GM10248 (cell line): ENCODE measurements at regions not wholly inside any gene's neighbourhood (a gene's known extent, or its start where the extent isn't known, plus 50 kb on each side); places are given as distances from the start of the nearest gene placed in this dataset.

Experiments used
- CTCF ChIA-PET: fragments of 300-600 bp; sonication (Branson Sonifier 250); formaldehyde crosslinking; extraction: SDS; loops from one replicate; lab custom pipeline; 2021; ENCODE audit warnings: antibody characterized with exemption; lab: Yijun Ruan, JAX
- POLR2A ChIA-PET: fragments of 350-650 bp; sonication (Branson Sonifier 250); formaldehyde crosslinking; extraction: SDS; loops from one replicate; lab custom pipeline; 2020; ENCODE audit warnings: antibody characterized with exemption; lab: Yijun Ruan, JAX
- DNase-seq: peaks from one replicate; pipeline ENCODE4 v3.0.0; 2012; ENCODE audit errors: extremely low spot score
- TF ChIP-seq, protein P1 (sequence below): IDR thresholded peaks from 2 replicates; pipeline ENCODE4 v1.5.1; 2012; ENCODE audit warnings: mild to moderate bottlenecking, low read depth; ENCODE audit errors: extremely low read depth, missing control alignments, control extremely low read depth

DNA sequence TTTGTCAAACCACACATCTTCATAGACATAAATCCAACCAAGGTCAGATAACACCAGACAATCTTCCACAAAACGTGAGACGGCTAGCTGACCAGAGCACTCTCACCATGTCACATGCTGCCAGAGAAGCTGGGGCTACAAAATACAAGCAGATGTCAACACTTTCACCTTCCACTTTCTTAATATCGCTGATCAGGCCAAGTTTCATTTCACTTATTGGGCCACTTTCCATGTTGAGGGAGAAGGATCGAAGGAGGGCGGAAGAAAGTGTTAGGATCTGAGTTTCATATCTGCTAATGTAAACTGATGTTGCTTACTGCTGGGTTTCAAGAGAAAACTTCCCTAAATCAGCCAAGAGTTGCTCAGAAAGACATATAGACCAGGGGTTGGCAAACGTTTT lies 177.0 kb upstream of the PRDM1 start:
- TF ChIP-seq, protein P1, sequence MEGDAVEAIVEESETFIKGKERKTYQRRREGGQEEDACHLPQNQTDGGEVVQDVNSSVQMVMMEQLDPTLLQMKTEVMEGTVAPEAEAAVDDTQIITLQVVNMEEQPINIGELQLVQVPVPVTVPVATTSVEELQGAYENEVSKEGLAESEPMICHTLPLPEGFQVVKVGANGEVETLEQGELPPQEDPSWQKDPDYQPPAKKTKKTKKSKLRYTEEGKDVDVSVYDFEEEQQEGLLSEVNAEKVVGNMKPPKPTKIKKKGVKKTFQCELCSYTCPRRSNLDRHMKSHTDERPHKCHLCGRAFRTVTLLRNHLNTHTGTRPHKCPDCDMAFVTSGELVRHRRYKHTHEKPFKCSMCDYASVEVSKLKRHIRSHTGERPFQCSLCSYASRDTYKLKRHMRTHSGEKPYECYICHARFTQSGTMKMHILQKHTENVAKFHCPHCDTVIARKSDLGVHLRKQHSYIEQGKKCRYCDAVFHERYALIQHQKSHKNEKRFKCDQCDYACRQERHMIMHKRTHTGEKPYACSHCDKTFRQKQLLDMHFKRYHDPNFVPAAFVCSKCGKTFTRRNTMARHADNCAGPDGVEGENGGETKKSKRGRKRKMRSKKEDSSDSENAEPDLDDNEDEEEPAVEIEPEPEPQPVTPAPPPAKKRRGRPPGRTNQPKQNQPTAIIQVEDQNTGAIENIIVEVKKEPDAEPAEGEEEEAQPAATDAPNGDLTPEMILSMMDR: no peak
- POLR2A ChIA-PET: no interaction called here
- no peak for DNase-seq
- CTCF ChIA-PET: no interaction called here

DNA sequence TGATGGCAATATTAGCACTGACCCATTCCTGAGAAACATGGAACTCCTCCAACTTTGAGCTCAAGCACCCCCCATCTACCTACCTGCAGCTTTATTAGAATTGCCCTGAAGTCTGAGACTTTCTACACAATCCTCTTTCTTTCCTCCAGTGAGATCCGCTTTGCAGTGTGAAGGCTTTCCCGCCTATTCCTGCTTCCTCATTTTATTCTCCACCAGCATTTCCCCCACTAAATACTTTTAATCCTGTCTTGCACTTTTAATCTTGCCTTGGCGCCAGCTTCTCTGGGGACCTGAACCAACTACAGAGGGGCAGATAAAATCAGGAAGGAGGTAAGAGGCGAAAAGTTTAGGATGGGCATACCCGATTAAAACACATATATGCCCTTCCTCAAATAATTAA lies 178.1 kb upstream of the PRDM1 start:
- ChIA-PET POLR2A (no interaction called here), CTCF (interaction anchor here (1.4 kb wide), 1 partner anchor 14 kb away, joined by 6 read pairs; no protein-coding TSS in a partner anchor)
- no peak for DNase-seq
- TF ChIP-seq, protein P1: no peak

DNA sequence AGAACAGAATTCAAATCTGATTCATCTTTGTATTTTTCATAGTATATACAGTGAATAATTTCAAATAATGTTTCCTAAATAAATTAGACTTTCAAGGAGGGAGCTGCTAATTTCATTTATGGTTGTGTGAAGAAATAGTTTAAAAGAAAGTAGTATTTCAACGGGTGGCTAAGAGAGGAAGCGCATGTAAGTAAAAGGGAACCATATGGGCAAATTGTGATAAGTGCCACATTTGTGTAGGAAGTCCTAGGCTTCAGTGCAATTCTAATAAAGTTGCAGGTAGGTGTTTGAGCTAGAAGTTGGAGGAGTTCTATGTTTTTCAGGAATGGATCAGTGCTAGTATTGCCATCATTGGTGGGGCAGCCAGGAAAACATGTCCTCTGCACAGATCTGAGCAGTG lies 178.8 kb upstream of the PRDM1 start:
- DNase-seq: no peak
- POLR2A ChIA-PET: no interaction called here
- CTCF ChIA-PET: interaction anchor here (0.8 to 1.4 kb wide), 3 partner anchors 12 to 42 kb away, joined by 3 to 6 read pairs (median 5); no protein-coding TSS in a partner anchor
- TF ChIP-seq, protein P1: no peak

DNA sequence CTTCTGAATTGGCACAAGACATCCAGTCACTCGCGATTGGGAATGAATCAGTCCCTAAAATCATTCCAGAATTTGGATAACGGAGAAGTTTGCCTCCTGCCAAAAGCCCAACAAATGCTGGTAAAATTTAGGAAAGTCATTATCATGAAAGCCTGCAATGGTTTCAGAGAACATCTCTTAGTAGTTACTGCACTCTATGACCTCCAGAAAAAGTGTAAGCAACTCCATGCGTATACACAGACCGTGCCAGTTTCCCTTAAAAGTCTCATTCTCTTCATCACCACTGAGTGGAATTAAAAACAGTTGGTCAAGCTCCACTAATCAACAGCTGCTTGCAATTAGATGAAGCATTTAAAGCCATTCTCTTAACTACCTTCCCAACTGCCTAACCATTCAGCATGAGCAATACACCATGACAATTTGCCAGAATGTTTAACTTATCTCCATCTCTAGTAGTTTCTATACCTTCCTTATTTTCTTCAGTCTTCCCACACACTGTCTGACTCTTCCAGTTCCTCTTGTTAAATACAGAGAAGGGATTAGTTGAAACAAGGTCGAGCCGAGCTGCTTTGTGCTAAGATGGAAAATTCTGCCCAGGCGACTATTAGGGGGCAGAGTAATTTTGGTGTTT lies 183.6 kb upstream of the PRDM1 start:
- POLR2A ChIA-PET: no interaction called here
- CTCF ChIA-PET: interaction anchor here (1.0 kb wide), 1 partner anchor 11 kb away, joined by 3 read pairs; no protein-coding TSS in a partner anchor
- no peak for DNase-seq

DNA sequence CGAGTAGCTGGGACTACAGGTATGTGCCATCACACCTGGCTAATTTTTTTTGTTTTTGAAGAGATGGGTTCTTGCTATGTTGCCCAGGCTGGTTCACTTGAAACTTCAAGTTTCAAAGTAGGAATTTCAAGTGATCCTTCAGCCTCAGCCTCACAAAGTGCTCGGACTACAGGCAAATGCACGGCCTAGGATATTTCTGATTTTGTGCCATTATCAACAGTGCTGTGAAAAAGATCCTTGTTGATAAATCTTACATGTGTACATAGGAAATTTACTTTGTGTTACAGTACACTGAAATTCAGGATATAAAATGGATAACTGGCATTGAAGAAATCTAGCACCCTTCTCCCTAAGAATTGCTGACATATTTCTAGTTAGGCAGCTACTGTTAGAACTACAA lies 184.6 kb upstream of the PRDM1 start:
- DNase-seq: no peak
- TF ChIP-seq, protein P1: no peak

More for the DNA sequence above, 183.6 kb upstream of the PRDM1 start:
- TF ChIP-seq, protein P1: no peak

DNA sequence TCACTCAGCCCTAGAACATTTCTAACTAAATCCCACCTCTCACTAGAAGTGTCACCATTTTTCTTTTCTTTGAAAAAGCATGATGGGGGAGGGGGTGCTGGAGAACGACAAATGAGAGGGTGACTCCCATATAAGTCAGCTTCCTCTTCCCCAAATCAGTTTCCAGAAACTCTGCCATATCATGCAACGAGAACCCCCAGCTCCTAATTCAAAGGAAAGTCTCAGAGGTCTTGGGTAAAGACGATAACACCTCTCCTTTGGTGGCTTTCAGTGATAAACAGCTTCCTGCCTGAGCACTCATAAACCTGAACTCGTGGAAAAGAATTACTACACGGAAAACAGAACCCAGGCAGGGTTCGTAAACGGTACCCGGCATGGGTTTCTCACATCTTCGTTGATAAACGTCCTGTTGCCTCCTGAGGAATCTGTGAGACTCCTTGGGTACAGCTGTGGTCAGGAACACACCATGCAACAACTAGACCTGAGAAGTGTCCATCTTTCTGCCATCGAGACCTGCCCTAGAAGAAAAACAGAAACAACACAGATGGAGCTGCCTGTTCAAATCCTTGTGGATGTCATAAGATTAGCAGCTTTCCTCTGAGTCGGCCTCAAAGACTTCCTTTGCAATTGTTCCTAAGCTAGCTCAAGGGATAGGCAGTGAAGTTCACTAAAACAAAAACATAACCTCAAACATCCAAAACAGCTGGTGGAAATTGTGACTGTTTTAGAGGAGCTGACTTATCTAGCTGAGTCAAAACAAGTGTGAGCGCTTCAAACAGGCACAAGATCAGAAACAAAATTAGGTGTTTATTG lies 185.8 kb upstream of the PRDM1 start:
- ChIA-PET POLR2A (no interaction called here), CTCF (interaction anchor here (1.0 to 2.0 kb wide), 7 partner anchors 10 to 417 kb away, joined by 3 to 5 read pairs (median 4); no protein-coding TSS in a partner anchor)
- no peak for DNase-seq
- TF ChIP-seq, protein P1: no peak

More for the DNA sequence above, 184.6 kb upstream of the PRDM1 start:
- ChIA-PET CTCF (interaction anchor here (1.5 kb wide), 1 partner anchor 13 kb away, joined by 3 read pairs; no protein-coding TSS in a partner anchor), POLR2A (no interaction called here)
